ENCODE measurements at regions not wholly inside any gene's neighbourhood (a gene's known extent, or its start where the extent isn't known, plus 50 kb on each side); places are given as distances from the start of the nearest gene placed in this dataset.

- 0% methylated on average over 1 of the region's 1 CpG for WGBS (ENCODE audit: missing lambda C conversion rate)
- POLR2A ChIA-PET: no interaction called here
- no peak for FAIRE-seq
Observed at GRCh38 chr18:42544901-42545300, 570.6 kb downstream of the RIT2 start.

DNA sequence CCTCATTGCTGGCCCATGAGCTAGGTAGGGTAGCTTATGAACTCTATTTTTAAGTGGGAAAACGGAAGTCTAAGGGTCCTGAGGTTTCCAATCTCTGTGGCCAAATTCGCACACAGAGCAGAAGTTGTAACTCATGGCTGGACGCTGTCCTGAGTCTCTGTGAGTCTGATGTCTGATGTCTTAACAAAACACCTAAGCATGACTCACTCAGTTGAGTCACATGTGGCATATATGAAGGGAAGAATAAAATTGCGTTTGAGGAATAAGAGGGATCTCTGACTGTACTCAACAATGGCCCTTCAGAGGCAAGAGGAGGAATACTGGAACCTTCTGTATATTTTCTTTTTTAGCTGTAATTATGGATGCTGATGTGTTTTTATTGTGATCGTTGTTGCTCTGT, 569.7 kb downstream of the RIT2 start:
- H3K27ac ChIP-seq: no peak overlapping the region
- FAIRE-seq (no peak), ATAC-seq (no peak), DNase-seq (ENCODE audit: low read depth in 1 of 2, low spot score in 1 of 2) (no peak)
- WGBS (ENCODE audit: missing lambda C conversion rate): 3% methylated on average over 5 of the region's 5 CpGs
- ChIA-PET CTCF (no interaction called here), POLR2A (no interaction called here)
- TF ChIP-seq PBX3 (IDR thresholded peaks at IDR 0.05): no peak
- no peak overlapping the region for H3K4me2 ChIP-seq
- no peak overlapping the region for H3K4me3 ChIP-seq
- no peaks in the 10 kb centered on the region for H3K9me3 ChIP-seq
- H3K4me1 ChIP-seq: no peaks in the 10 kb centered on the region

More at GRCh38 chr18:42544901-42545300, 570.6 kb downstream of the RIT2 start:
- Histone ChIP-seq H3K27ac (no peak overlapping the region), H3K4me1 (no peaks in the 10 kb centered on the region), H3K4me3 (no peak overlapping the region), H3K9me3 (no peaks in the 10 kb centered on the region), H3K4me2 (no peak overlapping the region)
- ATAC-seq: no peak
- DNase-seq (ENCODE audit: low read depth in 1 of 2, low spot score in 1 of 2): no peak
- CTCF ChIA-PET: no interaction called here
- no peak for TF ChIP-seq RARB (CRISPR knock-in tag; IDR thresholded peaks at IDR 0.05)

DNA sequence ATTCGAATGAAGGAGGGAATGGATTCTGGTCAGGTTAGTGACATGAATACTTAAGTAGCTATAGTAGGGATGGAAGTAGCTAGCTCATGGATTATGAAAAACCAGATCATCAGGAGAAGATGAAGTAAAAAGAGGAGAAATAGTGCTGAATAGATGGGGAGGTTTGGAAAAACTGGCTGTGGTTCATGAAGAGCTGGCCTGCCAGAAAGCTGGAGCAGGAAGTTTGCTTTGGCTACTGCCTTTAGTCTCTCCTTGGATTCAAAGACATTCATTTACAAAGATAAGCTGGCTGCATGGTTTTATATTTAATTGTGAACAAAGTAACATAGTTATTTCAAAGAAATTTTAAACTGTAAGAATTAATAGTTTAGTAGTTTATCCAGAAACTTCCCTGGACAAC, 567.0 kb downstream of the RIT2 start:
- 0% methylated on average over 1 of the region's 1 CpG for WGBS (ENCODE audit: missing lambda C conversion rate)
- CTCF ChIA-PET: no interaction called here
- POLR2A ChIA-PET: no interaction called here
- Histone ChIP-seq H3K4me3 (no peak overlapping the region), H3K4me1 (no peaks in the 10 kb centered on the region), H3K9me3 (no peaks in the 10 kb centered on the region), H3K4me2 (no peak overlapping the region), H3K27ac (no peak overlapping the region)
- FAIRE-seq: no peak
- ATAC-seq: no peak
- TF ChIP-seq REST (IDR thresholded peaks at IDR 0.05) (no peak), ZC3H11A (IDR thresholded peaks at IDR 0.05) (no peak), E2F6 (IDR thresholded peaks at IDR 0.05; ENCODE audit: borderline replicate concordance, low read depth) (no peak), MYC (IDR thresholded peaks at IDR 0.05; ENCODE audit: borderline replicate concordance, low read length) (no peak), CHD2 (IDR thresholded peaks at IDR 0.05; ENCODE audit: low read length, partially characterized antibody) (no peak), CBX8 (IDR thresholded peaks at IDR 0.05) (no peak), CEBPB (IDR thresholded peaks at IDR 0.05) (no peak), CHD4 (IDR thresholded peaks at IDR 0.05; ENCODE audit: borderline replicate concordance) (no peak), HDAC2 (IDR thresholded peaks at IDR 0.05) (no peak), ESRRA (IDR thresholded peaks at IDR 0.05; ENCODE audit: borderline replicate concordance, low read length) (no peak), EHMT2 (IDR thresholded peaks at IDR 0.05; ENCODE audit: low read depth) (no peak), JUN (IDR thresholded peaks at IDR 0.05) (no peak), GATA3 (IDR thresholded peaks at IDR 0.05; ENCODE audit: borderline replicate concordance) (no peak), HOXB13 (CRISPR knock-in tag; IDR thresholded peaks at IDR 0.05; ENCODE audit: low read depth) (no peak), ZSCAN20 (CRISPR knock-in tag; IDR thresholded peaks at IDR 0.05) (no peak), RNF2 (IDR thresholded peaks at IDR 0.05; ENCODE audit: borderline replicate concordance, low read depth) (no peak)
- TF ChIP-seq, protein P1, sequence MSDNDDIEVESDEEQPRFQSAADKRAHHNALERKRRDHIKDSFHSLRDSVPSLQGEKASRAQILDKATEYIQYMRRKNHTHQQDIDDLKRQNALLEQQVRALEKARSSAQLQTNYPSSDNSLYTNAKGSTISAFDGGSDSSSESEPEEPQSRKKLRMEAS (IDR thresholded peaks at IDR 0.05): no peak
- DNase-seq (ENCODE audit: low read depth in 1 of 2, low spot score in 1 of 2): no peak
